Naive thymus-derived CD4-positive, alpha-beta T cell (primary cell): ENCODE measurements at regions not wholly inside any gene's neighbourhood (a gene's known extent, or its start where the extent isn't known, plus 50 kb on each side); places are given as distances from the start of the nearest gene placed in this dataset.
"Not testable (repeated sequence)": the region's sequence is repeated elsewhere in the genome, so short reads cannot be mapped to it uniquely, and the experiment has no call there.

Experiments used
- ATAC-seq: fragments of 150-1000 bp; cut with Tn5 transposase; 2 replicates; pipeline ENCODE4 v1.10.0; 2021; ENCODE audit warnings: mild to moderate bottlenecking, moderate library complexity
- CTCF ChIA-PET: fragments of 350-600 bp; sonication (Branson Sonifier 250); formaldehyde crosslinking; loops from one replicate; lab custom pipeline; 2021; ENCODE audit warnings: antibody characterized with exemption; lab: Charles Lee
- POLR2A ChIA-PET: fragments of 350-600 bp; sonication (Branson Sonifier 250); formaldehyde crosslinking; loops from one replicate; lab custom pipeline; 2021; ENCODE audit warnings: antibody characterized with exemption, inconsistent platforms; lab: Charles Lee
- DNase-seq, 9 donors: peaks; one replicate each; pipeline versions ENCODE4 v3.0.0 to v3.0.0-alpha.2; 2020 to 2022; ENCODE audit warnings: mixed read lengths in 1 of 9
- H3K27ac ChIP-seq: one replicate; pipeline ENCODE4 v1.7.0; 2013; ENCODE audit warnings: mild to moderate bottlenecking, low read depth, low read length, moderate library complexity
- H3K27me3 ChIP-seq, 2 donors: one replicate each; pipeline ENCODE4 v1.7.0; 2013; ENCODE audit warnings: low read length in 2 of 2, mild to moderate bottlenecking in 2 of 2, moderate library complexity in 2 of 2; ENCODE audit not compliant: control insufficient read depth in 2 of 2, insufficient read depth in 2 of 2
- H3K36me3 ChIP-seq, 3 experiments: 1 replicate in 2 of 3; 2 replicates in 1 of 3; pipeline ENCODE4 v1.7.0; 2013; ENCODE audit warnings: low read length in 3 of 3, mild to moderate bottlenecking in 3 of 3, moderate library complexity in 1 of 3; ENCODE audit not compliant: insufficient read depth in 3 of 3, control insufficient read depth in 2 of 3
- H3K4me1 ChIP-seq, 2 donors: one replicate each; pipeline ENCODE4 v1.7.0; 2013; ENCODE audit warnings: low read length in 2 of 2, mild to moderate bottlenecking in 2 of 2, moderate library complexity in 1 of 2; ENCODE audit not compliant: control insufficient read depth in 2 of 2, insufficient read depth in 2 of 2
- H3K4me3 ChIP-seq: 2 replicates; pipeline ENCODE4 v1.7.0; 2013; ENCODE audit warnings: mild to moderate bottlenecking, low read length
- H3K9me3 ChIP-seq, 3 experiments: 1 replicate in 2 of 3; 2 replicates in 1 of 3; pipeline ENCODE4 v1.7.0; 2013; ENCODE audit warnings: low read length in 3 of 3; ENCODE audit not compliant: control insufficient read depth in 2 of 3
- H3K27ac Mint-ChIP-seq, 9 donors: one replicate each; pipeline ENCODE4 v1.8.0; 2020 to 2022; ENCODE audit warnings: mixed read lengths in 9 of 9, mild to moderate bottlenecking in 8 of 9, moderate library complexity in 5 of 9, inconsistent platforms in 2 of 9
- H3K27me3 Mint-ChIP-seq, 5 donors: one replicate each; pipeline ENCODE4 v1.8.0; 2021 to 2022; ENCODE audit warnings: mixed read lengths in 5 of 5, mild to moderate bottlenecking in 1 of 5
- H3K36me3 Mint-ChIP-seq, 5 donors: one replicate each; pipeline ENCODE4 v1.8.0; 2020 to 2022; ENCODE audit warnings: mixed read lengths in 5 of 5, mild to moderate bottlenecking in 3 of 5, inconsistent platforms in 1 of 5
- H3K4me1 Mint-ChIP-seq, 7 donors: one replicate each; pipeline ENCODE4 v1.8.0; 2020 to 2022; ENCODE audit warnings: mixed read lengths in 7 of 7, mild to moderate bottlenecking in 3 of 7, inconsistent platforms in 1 of 7
- H3K4me3 Mint-ChIP-seq, 10 donors: one replicate each; pipeline ENCODE4 v1.8.0; 2020 to 2022; ENCODE audit warnings: mild to moderate bottlenecking in 10 of 10, mixed read lengths in 10 of 10, moderate library complexity in 6 of 10, inconsistent platforms in 2 of 10
- H3K9me3 Mint-ChIP-seq, 11 donors: one replicate each; pipeline ENCODE4 v1.8.0; 2020 to 2022; ENCODE audit warnings: mixed read lengths in 11 of 11, mild to moderate bottlenecking in 4 of 11, inconsistent platforms in 1 of 11, moderate library complexity in 1 of 11
- intact Hi-C, 2 donors: fragments of 100-400 bp; cut with micrococcal nuclease; formaldehyde crosslinking; loops; one replicate each; pipeline ENCODE4 v1.15.1; 2023

DNA sequence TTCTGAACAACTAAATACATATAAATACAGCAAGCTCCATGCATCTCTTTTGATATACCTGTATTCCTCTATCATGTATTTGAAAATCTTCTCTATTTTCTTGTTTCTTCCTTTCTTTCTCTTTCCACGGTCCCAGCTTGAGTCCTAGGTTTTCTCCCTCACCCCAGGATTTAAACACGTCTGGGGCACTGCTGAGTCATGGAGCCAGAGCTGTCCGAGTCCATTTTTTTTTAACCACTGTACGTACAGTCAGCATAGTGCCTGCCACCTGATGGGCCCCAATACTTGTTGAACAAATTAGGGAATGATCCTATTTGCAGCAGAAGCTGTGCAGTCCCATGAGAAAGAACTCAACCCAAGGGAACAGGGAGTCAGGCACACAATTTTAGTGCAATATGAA, 158.1 kb downstream of the ATP23 start:
- DNase-seq (no peak), ATAC-seq (no peak)
- no peaks in the 10 kb centered on the region for H3K36me3 ChIP-seq
- Mint-ChIP-seq H3K27ac (no peak overlapping the region), H3K36me3 (peaks cover 0 to 4% (median 0%) of the 10 kb centered on the region in 5 donors), H3K4me3 (no peak overlapping the region), H3K4me1 (no peaks in the 10 kb centered on the region), H3K9me3 (peaks cover 0 to 8% (median 3%) of the 10 kb centered on the region in 11 donors), H3K27me3 (peaks cover 0 to 28% (median 18%) of the 10 kb centered on the region in 5 donors)
- H3K27ac ChIP-seq, result no peak overlapping the region
- ChIA-PET POLR2A (no interaction called here), CTCF (no interaction called here)
- H3K9me3 ChIP-seq, result no peaks in the 10 kb centered on the region
- no peaks in the 10 kb centered on the region for H3K4me1 ChIP-seq
- no peaks in the 10 kb centered on the region for H3K27me3 ChIP-seq
- intact Hi-C loops, result no loop called here
- no peak overlapping the region for H3K4me3 ChIP-seq

DNA sequence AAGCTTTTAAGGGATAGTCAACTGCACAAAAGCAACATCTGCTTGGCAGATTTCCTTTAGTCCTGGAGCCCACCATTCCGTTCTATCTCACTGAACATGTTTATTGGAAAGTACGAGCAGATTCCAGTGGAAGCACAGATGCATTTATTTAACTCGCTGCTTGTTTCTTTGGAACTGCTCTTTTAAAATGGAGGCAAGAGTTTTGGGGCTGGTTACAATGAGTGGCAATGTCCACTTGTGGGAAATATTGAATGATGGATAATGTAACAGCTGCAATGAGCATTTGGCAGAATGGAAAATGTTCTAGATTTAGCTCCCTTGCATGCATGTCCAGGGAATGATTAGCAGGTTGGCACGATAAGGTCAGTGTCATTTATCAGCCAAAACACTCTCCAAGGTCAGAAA, 163.0 kb downstream of the ATP23 start:
- H3K27me3 Mint-ChIP-seq, result peaks cover 0 to 25% (median 16%) of the 10 kb centered on the region in 5 donors
- intact Hi-C loops, result no loop called here
- Histone ChIP-seq H3K9me3 (no peaks in the 10 kb centered on the region), H3K36me3 (no peaks in the 10 kb centered on the region), H3K4me1 (no peaks in the 10 kb centered on the region), H3K4me3 (no peak overlapping the region), H3K27me3 (no peaks in the 10 kb centered on the region), H3K27ac (no peak overlapping the region)
- ChIA-PET POLR2A (no interaction called here), CTCF (no interaction called here)
- DNase-seq (no peak), ATAC-seq (no peak)
- no peak overlapping the region for H3K4me3 Mint-ChIP-seq
- H3K36me3 Mint-ChIP-seq, result peaks cover 0 to 4% (median 0%) of the 10 kb centered on the region in 5 donors
- no peaks in the 10 kb centered on the region for H3K4me1 Mint-ChIP-seq
- no peak overlapping the region for H3K27ac Mint-ChIP-seq
- H3K9me3 Mint-ChIP-seq, result peaks cover 0 to 10% (median 5%) of the 10 kb centered on the region in 11 donors

GRCh38 chr12:58105225-58106119, 164.1 kb downstream of the ATP23 start:
- Histone ChIP-seq H3K9me3 (no peaks in the 10 kb centered on the region), H3K4me3 (no peak overlapping the region), H3K4me1 (no peaks in the 10 kb centered on the region), H3K36me3 (no peaks in the 10 kb centered on the region), H3K27me3 (no peaks in the 10 kb centered on the region), H3K27ac (no peak overlapping the region)
- ATAC-seq, result no peak
- H3K36me3 Mint-ChIP-seq, result peaks cover 0 to 4% (median 0%) of the 10 kb centered on the region in 5 donors
- peaks cover 0 to 19% (median 13%) of the 10 kb centered on the region in 5 donors for H3K27me3 Mint-ChIP-seq
- intact Hi-C loops, result no loop called here
- ChIA-PET CTCF (no interaction called here), POLR2A (no interaction called here)
- H3K9me3 Mint-ChIP-seq, result peaks cover 0 to 10% (median 5%) of the 10 kb centered on the region in 11 donors
- H3K4me3 Mint-ChIP-seq, result no peak overlapping the region
- no peaks in the 10 kb centered on the region for H3K4me1 Mint-ChIP-seq
- no peak overlapping the region for H3K27ac Mint-ChIP-seq
- no peak for DNase-seq

DNA sequence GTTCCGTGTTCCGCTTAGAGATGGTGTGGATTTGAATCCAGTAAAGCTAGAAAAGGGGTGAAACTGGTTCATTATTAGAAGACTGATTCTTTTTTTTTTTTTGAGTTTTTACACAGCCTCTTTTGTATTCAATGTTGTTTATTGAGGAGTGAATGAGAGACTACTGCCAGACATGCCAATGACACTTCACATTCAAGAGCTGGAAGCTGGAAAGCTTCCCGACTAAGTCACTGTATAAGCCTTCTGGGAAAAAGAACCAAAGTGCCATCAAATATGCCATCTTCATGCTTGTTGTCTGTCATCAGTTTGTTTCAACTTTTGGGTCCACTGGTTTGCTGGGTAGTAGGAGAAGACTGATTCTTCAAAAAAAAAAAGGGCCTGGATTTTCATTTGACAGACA, 164.8 kb downstream of the ATP23 start:
- ATAC-seq, result no peak
- Histone ChIP-seq H3K27me3 (no peaks in the 10 kb centered on the region), H3K36me3 (no peaks in the 10 kb centered on the region), H3K27ac (no peak overlapping the region), H3K4me1 (no peaks in the 10 kb centered on the region), H3K9me3 (no peaks in the 10 kb centered on the region), H3K4me3 (no peak overlapping the region)
- peaks cover 0 to 3% (median 0%) of the 10 kb centered on the region in 5 donors for H3K36me3 Mint-ChIP-seq
- H3K27me3 Mint-ChIP-seq, result peaks cover 0 to 18% (median 12%) of the 10 kb centered on the region in 5 donors
- H3K4me1 Mint-ChIP-seq, result no peaks in the 10 kb centered on the region
- H3K4me3 Mint-ChIP-seq, result no peak overlapping the region
- ChIA-PET POLR2A (no interaction called here), CTCF (no interaction called here)
- intact Hi-C loops, result no loop called here
- no peak for DNase-seq
- H3K9me3 Mint-ChIP-seq, result peaks cover 0 to 9% (median 4%) of the 10 kb centered on the region in 11 donors
- H3K27ac Mint-ChIP-seq, result no peak overlapping the region

DNA sequence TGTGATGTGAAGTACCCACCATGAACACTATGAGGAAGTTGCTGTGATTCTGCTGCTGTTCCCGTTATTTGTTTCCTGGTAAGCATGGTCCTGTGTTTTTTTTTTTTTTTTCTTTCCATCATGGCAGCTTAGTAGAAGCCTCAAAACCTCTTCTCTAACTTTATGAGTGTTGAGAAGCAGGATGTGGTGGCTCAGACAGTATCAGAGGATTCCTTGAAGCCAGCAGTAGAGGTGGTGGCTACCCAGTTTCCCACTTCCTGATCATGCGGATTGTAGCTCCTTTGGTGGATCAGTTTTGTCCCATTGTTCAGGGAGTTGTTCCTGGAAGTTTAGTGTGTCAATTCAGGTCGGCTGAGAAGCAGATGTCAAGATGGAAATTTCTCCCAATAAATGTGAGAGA, 175.8 kb downstream of the ATP23 start:
- CTCF ChIA-PET, result no interaction called here
- no peak overlapping the region for H3K4me3 Mint-ChIP-seq
- intact Hi-C loops, result no loop called here
- Histone ChIP-seq H3K9me3 (no peaks in the 10 kb centered on the region), H3K36me3 (no peaks in the 10 kb centered on the region), H3K27ac (no peak overlapping the region), H3K4me3 (no peak overlapping the region), H3K27me3 (no peaks in the 10 kb centered on the region), H3K4me1 (no peaks in the 10 kb centered on the region)
- DNase-seq, result no peak
- H3K36me3 Mint-ChIP-seq, result no peaks in the 10 kb centered on the region
- no peaks in the 10 kb centered on the region for H3K4me1 Mint-ChIP-seq
- H3K27me3 Mint-ChIP-seq, result peaks cover 0 to 31% (median 20%) of the 10 kb centered on the region in 5 donors
- H3K9me3 Mint-ChIP-seq, result peaks cover 0 to 11% (median 3%) of the 10 kb centered on the region in 11 donors
- ATAC-seq, result no peak
- POLR2A ChIA-PET, result no interaction called here
- H3K27ac Mint-ChIP-seq, result no peak overlapping the region

DNA sequence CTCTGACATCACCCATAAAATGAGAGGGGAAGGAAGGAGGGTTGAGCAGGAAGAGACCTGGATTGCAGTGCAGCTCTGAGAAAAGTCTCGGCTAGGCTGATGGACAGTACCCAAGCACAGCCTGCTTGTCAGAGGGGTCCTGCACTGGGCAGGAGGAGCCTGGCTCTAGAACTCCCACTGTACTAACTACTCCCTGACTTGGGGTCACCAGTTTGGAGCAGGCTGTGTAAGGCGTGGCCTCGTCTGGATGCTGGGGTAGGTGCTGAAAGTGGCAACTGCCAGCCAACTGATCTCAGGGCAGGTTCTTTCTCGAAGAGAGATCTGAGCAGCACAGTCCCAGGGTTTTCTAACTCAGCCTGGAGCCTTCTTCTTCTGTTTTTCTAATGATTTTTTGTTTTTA, 176.3 kb downstream of the ATP23 start:
- Histone ChIP-seq H3K9me3 (no peaks in the 10 kb centered on the region), H3K27ac (no peak overlapping the region), H3K36me3 (no peaks in the 10 kb centered on the region), H3K4me3 (no peak overlapping the region), H3K27me3 (no peaks in the 10 kb centered on the region), H3K4me1 (no peaks in the 10 kb centered on the region)
- no peak overlapping the region for H3K4me3 Mint-ChIP-seq
- ChIA-PET POLR2A (no interaction called here), CTCF (no interaction called here)
- H3K4me1 Mint-ChIP-seq, result no peaks in the 10 kb centered on the region
- peaks cover 0 to 11% (median 3%) of the 10 kb centered on the region in 11 donors for H3K9me3 Mint-ChIP-seq
- no peaks in the 10 kb centered on the region for H3K36me3 Mint-ChIP-seq
- H3K27ac Mint-ChIP-seq, result no peak overlapping the region
- ATAC-seq (no peak), DNase-seq (no peak)
- intact Hi-C loops, result no loop called here
- H3K27me3 Mint-ChIP-seq, result peaks cover 0 to 32% (median 22%) of the 10 kb centered on the region in 5 donors

DNA sequence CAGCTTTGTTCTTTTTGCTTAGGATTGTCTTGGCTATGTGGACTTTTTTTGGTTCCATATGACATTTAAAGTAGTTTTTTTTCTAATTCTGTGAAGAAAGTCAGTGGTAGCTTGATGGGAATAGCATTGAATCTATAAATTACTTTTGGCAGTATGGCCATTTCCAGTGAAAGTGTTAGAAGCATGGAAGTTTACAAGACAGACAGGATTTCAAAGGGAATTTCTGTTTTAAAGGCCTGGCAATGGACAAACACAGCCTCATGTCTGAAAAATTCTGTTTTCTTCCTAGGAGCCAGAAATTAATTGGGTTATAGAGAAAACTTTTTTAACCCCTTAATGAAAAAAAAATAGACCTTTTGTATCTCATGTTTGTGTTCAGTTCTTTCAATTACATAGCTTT, 184.4 kb downstream of the ATP23 start:
- H3K9me3 Mint-ChIP-seq, H3K27ac Mint-ChIP-seq, H3K36me3 Mint-ChIP-seq, ATAC-seq, H3K9me3 ChIP-seq, H3K4me1 Mint-ChIP-seq, CTCF ChIA-PET, H3K36me3 ChIP-seq, POLR2A ChIA-PET, intact Hi-C loops, H3K4me3 ChIP-seq, H3K27ac ChIP-seq, DNase-seq, H3K4me3 Mint-ChIP-seq, H3K27me3 ChIP-seq, H3K4me1 ChIP-seq: not testable (repeated sequence)
- peaks cover 0 to 15% (median 9%) of the 10 kb centered on the region in 5 donors for H3K27me3 Mint-ChIP-seq
